ENCODE measurements at regions not wholly inside any gene's neighbourhood (a gene's known extent, or its start where the extent isn't known, plus 50 kb on each side); places are given as distances from the start of the nearest gene placed in this dataset.

GRCh38 chr19:30783212-30783611 lies 411.0 kb downstream of the ZNF536 start:
- H3K4me1 ChIP-seq: no peaks in the 10 kb centered on the region
- ChIA-PET CTCF (interaction anchor here (0.6 to 2.8 kb wide), 5 partner anchors 9 to 72 kb away, joined by 3 to 10 read pairs (median 4); no protein-coding TSS in a partner anchor), POLR2A (no interaction called here)
- DNase-seq (ENCODE audit: low read depth in 1 of 2, low spot score in 1 of 2) (no peak), ATAC-seq (no peak), FAIRE-seq (no peak)
- 51% methylated on average over 3 of the region's 3 CpGs for WGBS (ENCODE audit: missing lambda C conversion rate)
- H3K4me3 ChIP-seq: no peak overlapping the region
- H3K9me3 ChIP-seq: 0 out of 3 replicates have a peak, but pooled peaks cover 4% of the 10 kb centered on the region
- TF ChIP-seq ZFP36 (IDR thresholded peaks at IDR 0.05; ENCODE audit: borderline replicate concordance, partially characterized antibody) (no peak), TP53 (CRISPR knock-in tag; IDR thresholded peaks at IDR 0.05) (no peak), HEYL (CRISPR knock-in tag; IDR thresholded peaks at IDR 0.05) (no peak), BHLHE40 (IDR thresholded peaks at IDR 0.05; ENCODE audit: low read depth, low read length) (no peak)
- TF ChIP-seq, protein P1, sequence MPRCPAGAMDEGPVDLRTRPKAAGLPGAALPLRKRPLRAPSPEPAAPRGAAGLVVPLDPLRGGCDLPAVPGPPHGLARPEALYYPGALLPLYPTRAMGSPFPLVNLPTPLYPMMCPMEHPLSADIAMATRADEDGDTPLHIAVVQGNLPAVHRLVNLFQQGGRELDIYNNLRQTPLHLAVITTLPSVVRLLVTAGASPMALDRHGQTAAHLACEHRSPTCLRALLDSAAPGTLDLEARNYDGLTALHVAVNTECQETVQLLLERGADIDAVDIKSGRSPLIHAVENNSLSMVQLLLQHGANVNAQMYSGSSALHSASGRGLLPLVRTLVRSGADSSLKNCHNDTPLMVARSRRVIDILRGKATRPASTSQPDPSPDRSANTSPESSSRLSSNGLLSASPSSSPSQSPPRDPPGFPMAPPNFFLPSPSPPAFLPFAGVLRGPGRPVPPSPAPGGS (IDR thresholded peaks at IDR 0.05): no peak
- no peak overlapping the region for H3K27ac ChIP-seq
- no peak overlapping the region for H3K4me2 ChIP-seq

GRCh38 chr19:30781519-30781918 lies 409.3 kb downstream of the ZNF536 start:
- Histone ChIP-seq H3K4me2 (no peak overlapping the region), H3K4me1 (no peaks in the 10 kb centered on the region), H3K27ac (no peak overlapping the region), H3K4me3 (no peak overlapping the region), H3K9me3 (0 out of 3 replicates have a peak, but pooled peaks cover 4% of the 10 kb centered on the region)
- DNase-seq (ENCODE audit: low read depth in 1 of 2, low spot score in 1 of 2) (no peak), ATAC-seq (no peak), FAIRE-seq (no peak)
- ChIA-PET POLR2A (no interaction called here), CTCF (interaction anchor here (1.0 kb wide), 2 partner anchors 75 to 1442 kb away, joined by 3 read pairs; no protein-coding TSS in a partner anchor)
- TF ChIP-seq ESRRA (IDR thresholded peaks at IDR 0.05; ENCODE audit: borderline replicate concordance, low read length) (no peak), NPAS2 (CRISPR knock-in tag; IDR thresholded peaks at IDR 0.05; ENCODE audit: borderline replicate concordance) (no peak), PHF8 (IDR thresholded peaks at IDR 0.05; ENCODE audit: borderline replicate concordance, low read depth) (no peak), NFE2L2 (conservative IDR thresholded peaks at IDR 0.05; ENCODE audit: low read length) (no peak), HOXB13 (CRISPR knock-in tag; IDR thresholded peaks at IDR 0.05; ENCODE audit: low read depth) (no peak), RAD21 (conservative IDR thresholded peaks at IDR 0.05 in 1 of 2, IDR thresholded peaks at IDR 0.05 in 1 of 2) (no peak), EHF (CRISPR knock-in tag; IDR thresholded peaks at IDR 0.05) (no peak), CBX2 (IDR thresholded peaks at IDR 0.05; ENCODE audit: borderline replicate concordance, low read depth) (no peak), SMC3 (IDR thresholded peaks at IDR 0.05) (no peak), SREBF2 (IDR thresholded peaks at IDR 0.05) (no peak)
- 37% methylated on average over 9 of the region's 10 CpGs for WGBS (ENCODE audit: missing lambda C conversion rate)

DNA sequence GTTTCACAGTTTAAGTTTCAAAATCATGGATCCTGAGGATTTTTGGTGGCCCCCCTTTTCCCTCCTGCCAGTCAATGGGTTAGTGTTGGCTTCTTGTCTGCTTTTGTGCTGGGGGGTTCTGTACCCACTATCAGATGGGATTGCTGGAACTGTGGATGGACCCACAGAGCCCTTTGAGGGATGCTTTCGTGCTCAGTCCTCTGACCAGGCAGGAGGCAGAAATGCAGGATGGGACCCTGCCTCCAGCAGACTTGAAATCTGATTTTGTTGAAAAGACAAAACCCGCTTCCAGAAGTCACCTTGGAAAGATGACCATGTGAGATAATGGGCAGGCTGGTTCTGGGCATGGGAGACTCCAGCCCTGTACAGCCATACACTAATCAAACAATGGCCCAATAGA lies 408.9 kb downstream of the ZNF536 start:
- ChIA-PET POLR2A (no interaction called here), CTCF (interaction anchor here (1.0 kb wide), 1 partner anchor 74 kb away, joined by 3 read pairs; no protein-coding TSS in a partner anchor)
- Histone ChIP-seq H3K27ac (no peak overlapping the region), H3K4me2 (no peak overlapping the region), H3K4me3 (no peak overlapping the region), H3K9me3 (0 out of 3 replicates have a peak, but pooled peaks cover 4% of the 10 kb centered on the region), H3K4me1 (no peaks in the 10 kb centered on the region)
- ATAC-seq (no peak), FAIRE-seq (no peak), DNase-seq (ENCODE audit: low read depth in 1 of 2, low spot score in 1 of 2) (no peak)
- TF ChIP-seq POLR2A (IDR thresholded peaks at IDR 0.05; ENCODE audit: low read length) (no peak), POLR2AphosphoS2 (conservative IDR thresholded peaks at IDR 0.05; ENCODE audit: low read length) (no peak), CBX2 (IDR thresholded peaks at IDR 0.05; ENCODE audit: borderline replicate concordance, low read depth) (no peak), FOSB (CRISPR knock-in tag; IDR thresholded peaks at IDR 0.05) (no peak), CEBPB (IDR thresholded peaks at IDR 0.05) (no peak), ZFP36 (IDR thresholded peaks at IDR 0.05; ENCODE audit: borderline replicate concordance, partially characterized antibody) (no peak), RFX5 (IDR thresholded peaks at IDR 0.05) (no peak), EHF (CRISPR knock-in tag; IDR thresholded peaks at IDR 0.05) (no peak), RCOR1 (IDR thresholded peaks at IDR 0.05; ENCODE audit: low read depth, low read length) (no peak), SREBF2 (IDR thresholded peaks at IDR 0.05) (no peak), MAFK (IDR thresholded peaks at IDR 0.05; ENCODE audit: partially characterized antibody) (no peak), ELK1 (IDR thresholded peaks at IDR 0.05; ENCODE audit: low read depth, low read length) (no peak)
- WGBS (ENCODE audit: missing lambda C conversion rate): 6% methylated on average over 2 of the region's 2 CpGs
